Glutamatergic neuron (in vitro differentiated cells): ENCODE measurements at regions not wholly inside any gene's neighbourhood (a gene's known extent, or its start where the extent isn't known, plus 50 kb on each side); places are given as distances from the start of the nearest gene placed in this dataset.

Source experiments
- DNase-seq: peaks from one replicate; pipeline ENCODE4 v3.0.0; 2022
- H3K27ac Mint-ChIP-seq: one replicate; pipeline ENCODE4 v1.8.0; 2020; ENCODE audit warnings: mild to moderate bottlenecking, mixed read lengths, inconsistent platforms; ENCODE audit not compliant: unreplicated experiment
- H3K27me3 Mint-ChIP-seq: one replicate; pipeline ENCODE4 v1.8.0; 2020; ENCODE audit warnings: mild to moderate bottlenecking, moderate library complexity, mixed read lengths, inconsistent platforms; ENCODE audit not compliant: unreplicated experiment
- H3K36me3 Mint-ChIP-seq: one replicate; pipeline ENCODE4 v1.8.0; 2020; ENCODE audit warnings: mild to moderate bottlenecking, mixed read lengths, inconsistent platforms; ENCODE audit not compliant: unreplicated experiment
- H3K4me1 Mint-ChIP-seq: one replicate; pipeline ENCODE4 v1.8.0; 2020; ENCODE audit warnings: mild to moderate bottlenecking, low read depth, mixed read lengths, inconsistent platforms; ENCODE audit not compliant: unreplicated experiment
- H3K4me3 Mint-ChIP-seq: one replicate; pipeline ENCODE4 v1.8.0; 2020; ENCODE audit warnings: mild to moderate bottlenecking, mixed read lengths, inconsistent platforms; ENCODE audit not compliant: unreplicated experiment
- H3K9me3 Mint-ChIP-seq: one replicate; pipeline ENCODE4 v1.8.0; 2020; ENCODE audit warnings: mild to moderate bottlenecking, moderate library complexity, mixed read lengths, inconsistent platforms; ENCODE audit not compliant: unreplicated experiment
- TF ChIP-seq, protein P1 (sequence below): fragments of 200-600 bp; sonication (generic); IDR thresholded peaks from one replicate; pipeline ENCODE4 v1.5.0; 2021; ENCODE audit not compliant: partially characterized antibody, unreplicated experiment

DNA sequence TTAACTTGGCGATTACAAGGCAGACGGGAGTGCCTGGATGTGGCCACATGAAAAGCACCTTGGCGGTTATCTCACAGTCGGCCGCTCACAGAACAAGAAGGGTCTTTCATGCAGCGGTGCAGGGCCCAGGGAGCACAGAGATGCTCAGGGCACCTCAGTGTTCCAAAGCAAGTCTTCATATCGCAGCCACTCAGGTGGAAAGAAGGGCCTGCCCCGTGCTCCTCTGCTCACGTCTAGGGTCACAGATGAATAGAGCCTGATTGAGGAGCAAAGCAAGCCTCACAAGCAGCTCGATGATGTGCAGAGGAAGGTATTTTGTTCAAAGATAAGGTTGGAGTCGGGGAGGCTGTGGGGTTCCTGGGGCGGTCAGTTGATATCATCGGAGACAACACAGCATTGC, 297.8 kb downstream of the WDR11 start:
- no peaks in the 10 kb centered on the region for H3K27me3 Mint-ChIP-seq
- DNase-seq = no peak
- H3K36me3 Mint-ChIP-seq = peaks cover 35% of the 10 kb centered on the region
- no peak overlapping the region for H3K4me3 Mint-ChIP-seq
- no peaks in the 10 kb centered on the region for H3K4me1 Mint-ChIP-seq
- H3K27ac Mint-ChIP-seq = no peak overlapping the region
- peaks cover 7% of the 10 kb centered on the region for H3K9me3 Mint-ChIP-seq
- TF ChIP-seq, protein P1, sequence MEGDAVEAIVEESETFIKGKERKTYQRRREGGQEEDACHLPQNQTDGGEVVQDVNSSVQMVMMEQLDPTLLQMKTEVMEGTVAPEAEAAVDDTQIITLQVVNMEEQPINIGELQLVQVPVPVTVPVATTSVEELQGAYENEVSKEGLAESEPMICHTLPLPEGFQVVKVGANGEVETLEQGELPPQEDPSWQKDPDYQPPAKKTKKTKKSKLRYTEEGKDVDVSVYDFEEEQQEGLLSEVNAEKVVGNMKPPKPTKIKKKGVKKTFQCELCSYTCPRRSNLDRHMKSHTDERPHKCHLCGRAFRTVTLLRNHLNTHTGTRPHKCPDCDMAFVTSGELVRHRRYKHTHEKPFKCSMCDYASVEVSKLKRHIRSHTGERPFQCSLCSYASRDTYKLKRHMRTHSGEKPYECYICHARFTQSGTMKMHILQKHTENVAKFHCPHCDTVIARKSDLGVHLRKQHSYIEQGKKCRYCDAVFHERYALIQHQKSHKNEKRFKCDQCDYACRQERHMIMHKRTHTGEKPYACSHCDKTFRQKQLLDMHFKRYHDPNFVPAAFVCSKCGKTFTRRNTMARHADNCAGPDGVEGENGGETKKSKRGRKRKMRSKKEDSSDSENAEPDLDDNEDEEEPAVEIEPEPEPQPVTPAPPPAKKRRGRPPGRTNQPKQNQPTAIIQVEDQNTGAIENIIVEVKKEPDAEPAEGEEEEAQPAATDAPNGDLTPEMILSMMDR = no peak

GRCh38 chr10:121152033-121152432, 300.9 kb downstream of the WDR11 start:
- Mint-ChIP-seq H3K36me3 (peaks cover 8% of the 10 kb centered on the region), H3K27ac (no peak overlapping the region), H3K4me3 (no peak overlapping the region), H3K27me3 (no peaks in the 10 kb centered on the region), H3K9me3 (no peaks in the 10 kb centered on the region), H3K4me1 (no peaks in the 10 kb centered on the region)
- DNase-seq = no peak
- TF ChIP-seq, protein P1 = no peak

DNA sequence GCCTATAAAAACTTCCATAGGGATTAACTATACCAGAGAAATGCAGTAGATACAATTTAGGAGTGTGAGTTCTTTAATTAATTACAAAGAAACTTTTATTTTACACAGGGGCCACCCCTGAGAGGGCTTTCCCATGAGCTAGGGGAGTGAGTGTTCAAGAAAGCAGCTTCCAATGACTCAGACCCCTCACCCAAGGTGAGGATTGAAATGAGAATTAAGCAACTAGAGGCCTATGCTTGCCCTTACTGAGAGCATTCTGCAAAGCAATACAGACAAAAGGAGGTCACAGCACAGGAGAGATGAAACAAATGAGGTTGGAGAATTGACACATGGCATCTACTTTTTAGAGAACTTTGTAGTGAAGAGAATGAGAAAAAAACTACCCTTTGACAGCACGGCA, 301.8 kb downstream of the WDR11 start:
- peaks cover 6% of the 10 kb centered on the region for H3K36me3 Mint-ChIP-seq
- no peak overlapping the region for H3K27ac Mint-ChIP-seq
- H3K4me1 Mint-ChIP-seq = no peaks in the 10 kb centered on the region
- no peaks in the 10 kb centered on the region for H3K27me3 Mint-ChIP-seq
- no peaks in the 10 kb centered on the region for H3K9me3 Mint-ChIP-seq
- no peak overlapping the region for H3K4me3 Mint-ChIP-seq
- DNase-seq = no peak
- TF ChIP-seq, protein P1 = no peak

GRCh38 chr10:121154310-121154709, 303.1 kb downstream of the WDR11 start:
- H3K27me3 Mint-ChIP-seq = no peaks in the 10 kb centered on the region
- no peak overlapping the region for H3K27ac Mint-ChIP-seq
- TF ChIP-seq, protein P1 = no peak
- H3K4me1 Mint-ChIP-seq = no peaks in the 10 kb centered on the region
- DNase-seq = no peak
- no peaks in the 10 kb centered on the region for H3K9me3 Mint-ChIP-seq
- peaks cover 6% of the 10 kb centered on the region for H3K36me3 Mint-ChIP-seq
- H3K4me3 Mint-ChIP-seq = no peak overlapping the region

DNA sequence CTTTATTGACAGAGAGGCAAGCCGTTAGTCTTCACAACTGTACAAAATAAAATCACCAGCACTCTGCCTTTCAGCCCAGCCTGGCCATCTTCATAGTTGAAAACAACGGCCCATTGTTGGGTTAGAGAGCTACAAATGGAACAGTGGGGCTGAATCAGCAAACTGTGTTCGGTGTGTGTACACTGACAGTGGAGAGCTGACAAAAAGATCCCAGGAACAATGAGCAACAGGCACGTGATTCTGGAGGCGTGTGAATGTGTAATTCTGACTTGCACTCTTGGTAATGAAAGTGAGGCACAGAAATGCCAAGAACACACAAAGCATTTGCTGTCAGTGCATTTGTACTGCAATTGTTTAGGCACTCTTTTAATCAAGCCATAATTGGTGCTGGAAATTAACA, 303.7 kb downstream of the WDR11 start:
- TF ChIP-seq, protein P1 = no peak
- Mint-ChIP-seq H3K27me3 (no peaks in the 10 kb centered on the region), H3K27ac (no peak overlapping the region), H3K36me3 (peaks cover 6% of the 10 kb centered on the region), H3K4me1 (no peaks in the 10 kb centered on the region), H3K9me3 (no peaks in the 10 kb centered on the region), H3K4me3 (no peak overlapping the region)
- no peak for DNase-seq
